NCI-H1092 (cell line): ENCODE measurements at regions not wholly inside any gene's neighbourhood (a gene's known extent, or its start where the extent isn't known, plus 50 kb on each side); places are given as distances from the start of the nearest gene placed in this dataset.
"Not testable (repeated sequence)": the region's sequence is repeated elsewhere in the genome, so short reads cannot be mapped to it uniquely, and the experiment has no call there.

Source experiments
- DNase-seq: peaks from one replicate; lab custom pipeline; 2025; lab: John Stamatoyannopoulos, UW

DNA sequence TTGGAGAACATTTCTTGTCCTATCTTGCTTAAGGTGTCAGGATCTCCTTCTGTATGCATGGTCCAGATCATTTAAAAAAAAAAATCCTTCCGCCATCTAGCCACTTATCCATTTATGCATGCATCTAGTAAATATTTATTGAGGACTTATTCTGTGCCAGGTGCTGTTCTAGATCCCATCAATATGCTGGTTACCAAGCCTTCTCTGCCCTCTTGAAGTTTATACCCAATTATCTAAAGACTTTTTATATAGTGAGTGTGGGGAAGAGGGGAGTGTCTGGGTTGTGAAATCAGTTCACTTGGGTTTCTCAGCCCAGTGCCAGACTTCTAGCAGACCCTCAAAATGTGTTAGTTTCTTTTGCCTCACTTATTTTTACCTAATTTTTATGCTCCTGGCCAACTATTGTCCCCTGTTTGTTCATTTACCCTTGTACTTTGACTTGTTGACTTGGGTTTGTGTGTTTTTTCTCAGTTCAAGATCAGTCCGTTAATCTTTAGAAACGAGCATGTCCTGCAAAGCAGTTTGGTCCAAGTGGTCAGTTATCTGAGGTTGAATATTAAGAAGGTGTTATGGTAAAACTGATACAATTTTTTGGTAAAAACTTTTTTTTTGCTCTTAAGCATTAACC is 488.9 kb downstream of the PCNX1 start:
- no peak for DNase-seq

DNA sequence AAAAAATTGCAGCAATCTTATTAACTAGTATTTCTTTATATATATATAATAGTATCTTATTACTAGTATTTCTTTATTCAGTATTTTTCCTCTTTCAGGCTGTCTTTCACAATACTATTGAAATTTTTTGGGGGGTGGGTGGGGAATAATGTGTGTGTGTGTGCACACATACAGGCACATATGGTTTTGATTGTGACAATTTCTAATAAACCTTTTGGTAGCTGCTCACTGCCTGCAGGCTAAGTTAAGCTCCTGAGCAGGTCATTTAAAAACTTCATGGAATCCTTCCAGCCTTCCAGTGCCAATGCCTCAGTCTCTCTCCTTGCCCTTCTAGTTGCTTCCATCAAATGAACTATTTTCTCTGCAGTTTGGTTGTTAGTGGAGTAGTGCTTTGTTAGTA is 490.1 kb downstream of the PCNX1 start:
- DNase-seq = no peak

DNA sequence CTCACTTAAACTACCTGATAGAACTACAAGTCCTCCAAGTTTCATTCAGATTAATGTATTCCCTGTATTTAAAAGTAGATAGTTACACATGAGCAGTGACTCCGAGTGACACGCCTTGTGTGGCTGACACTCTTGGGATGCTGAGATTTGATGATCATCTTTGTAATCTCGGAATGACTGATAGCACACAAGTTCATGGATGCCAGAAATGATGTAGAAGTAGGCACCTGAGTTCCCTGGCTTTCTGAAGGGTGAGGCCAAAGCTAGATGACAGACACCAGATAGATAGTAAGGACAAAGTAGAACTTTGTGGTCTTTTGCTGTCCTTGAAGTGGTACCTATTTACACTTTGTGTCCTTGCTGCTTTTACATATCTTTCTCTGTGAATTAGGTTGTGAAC is 491.2 kb downstream of the PCNX1 start:
- DNase-seq = no peak

DNA sequence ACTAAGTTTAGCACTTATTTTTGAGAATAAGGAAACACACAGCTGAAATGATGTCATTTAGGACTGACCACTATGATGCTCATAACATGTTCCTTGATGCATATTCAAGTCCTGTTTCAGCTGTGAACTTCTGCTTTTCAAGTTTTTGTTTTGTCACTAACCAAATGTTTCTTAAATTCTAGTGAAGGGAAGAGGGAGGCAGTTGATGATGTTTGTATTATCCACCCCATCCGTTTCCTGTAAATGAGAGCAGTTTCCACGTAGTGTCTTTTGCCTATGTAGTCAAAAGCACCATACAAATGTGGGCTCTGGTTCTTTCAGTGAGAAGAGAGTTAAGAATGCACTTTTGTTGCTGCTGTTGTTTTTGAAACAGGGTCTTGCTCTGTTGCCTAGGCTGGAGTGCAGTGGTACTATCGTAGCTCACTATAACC is 491.8 kb downstream of the PCNX1 start:
- no peak for DNase-seq

DNA sequence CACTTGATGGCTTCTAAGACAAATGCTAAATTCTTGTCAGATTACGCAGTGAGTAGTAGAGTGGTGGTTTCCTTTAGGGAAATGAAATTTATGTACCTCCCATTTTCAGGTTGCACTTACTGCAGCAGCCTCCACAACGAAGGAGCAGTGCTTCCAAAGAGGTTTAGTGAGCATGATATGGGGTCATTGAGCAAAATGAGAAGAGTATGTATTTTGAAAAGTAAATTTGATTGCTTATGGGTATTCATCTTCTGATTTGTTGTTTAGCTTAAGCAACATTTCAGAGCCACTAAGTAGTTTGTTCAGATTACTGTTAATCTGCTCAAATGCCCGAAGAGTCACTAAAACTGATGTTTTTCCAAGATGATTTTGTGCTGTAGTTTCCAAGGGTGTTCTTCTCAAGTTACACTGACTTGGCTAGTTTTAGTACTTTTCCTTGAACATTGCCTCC is 493.6 kb downstream of the PCNX1 start:
- DNase-seq = no peak

DNA sequence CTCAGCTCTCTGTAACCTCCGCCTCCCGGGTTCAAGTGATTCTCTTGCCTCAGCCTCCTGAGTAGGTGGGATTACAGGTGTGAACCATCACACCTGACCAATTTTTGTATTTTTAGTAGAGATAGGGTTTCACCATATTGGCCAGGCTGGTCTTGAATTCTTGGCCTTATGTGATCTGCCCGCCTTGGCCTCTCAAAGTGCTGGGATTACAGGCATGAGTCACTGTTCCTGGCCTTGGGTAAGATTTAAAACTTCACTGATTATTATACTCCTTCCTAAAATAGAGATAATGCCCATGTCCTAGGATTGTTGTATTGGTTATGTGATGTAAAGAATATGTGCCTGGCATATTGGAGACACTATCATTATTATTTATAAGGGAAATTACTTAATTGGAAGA is 495.2 kb downstream of the PCNX1 start:
- not testable (repeated sequence) for DNase-seq

DNA sequence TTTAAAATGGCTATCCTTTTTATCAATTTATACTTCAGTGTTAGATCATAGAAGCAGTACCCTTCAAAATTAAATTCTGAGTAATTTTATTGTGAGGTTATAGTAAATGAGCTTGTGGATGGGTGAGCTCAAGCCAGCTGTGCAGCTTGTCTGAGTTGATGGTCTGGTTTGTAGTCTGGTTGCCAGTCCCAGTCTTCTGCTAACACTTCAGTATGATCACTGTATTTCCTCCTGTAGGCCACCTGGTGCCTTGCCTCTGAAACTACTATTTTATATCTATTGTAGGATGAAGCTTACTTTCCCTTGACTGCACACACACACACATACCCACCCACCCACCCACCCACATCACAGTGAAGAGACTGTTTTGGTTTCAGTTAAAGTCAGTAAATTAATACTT is 496.4 kb downstream of the PCNX1 start:
- no peak for DNase-seq

DNA sequence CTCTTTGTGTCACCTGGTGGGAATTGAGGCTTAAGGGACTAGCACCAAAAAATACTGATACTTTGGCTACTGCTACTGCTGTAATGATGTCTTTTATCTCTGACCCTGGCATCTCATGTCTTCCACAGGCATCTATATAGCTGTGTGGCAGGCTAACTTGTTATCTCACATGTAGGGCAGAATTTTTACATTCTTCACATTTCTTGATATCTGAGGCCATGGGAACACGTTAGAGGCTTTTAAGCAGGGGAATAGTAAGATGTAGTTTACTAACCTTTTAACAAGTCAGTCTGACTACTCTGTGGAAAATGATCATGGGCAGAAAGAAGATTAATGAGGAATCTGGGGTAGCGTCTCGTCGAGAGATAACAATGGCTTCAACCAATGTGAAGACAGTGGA is 498.4 kb downstream of the PCNX1 start:
- DNase-seq = no peak

DNA sequence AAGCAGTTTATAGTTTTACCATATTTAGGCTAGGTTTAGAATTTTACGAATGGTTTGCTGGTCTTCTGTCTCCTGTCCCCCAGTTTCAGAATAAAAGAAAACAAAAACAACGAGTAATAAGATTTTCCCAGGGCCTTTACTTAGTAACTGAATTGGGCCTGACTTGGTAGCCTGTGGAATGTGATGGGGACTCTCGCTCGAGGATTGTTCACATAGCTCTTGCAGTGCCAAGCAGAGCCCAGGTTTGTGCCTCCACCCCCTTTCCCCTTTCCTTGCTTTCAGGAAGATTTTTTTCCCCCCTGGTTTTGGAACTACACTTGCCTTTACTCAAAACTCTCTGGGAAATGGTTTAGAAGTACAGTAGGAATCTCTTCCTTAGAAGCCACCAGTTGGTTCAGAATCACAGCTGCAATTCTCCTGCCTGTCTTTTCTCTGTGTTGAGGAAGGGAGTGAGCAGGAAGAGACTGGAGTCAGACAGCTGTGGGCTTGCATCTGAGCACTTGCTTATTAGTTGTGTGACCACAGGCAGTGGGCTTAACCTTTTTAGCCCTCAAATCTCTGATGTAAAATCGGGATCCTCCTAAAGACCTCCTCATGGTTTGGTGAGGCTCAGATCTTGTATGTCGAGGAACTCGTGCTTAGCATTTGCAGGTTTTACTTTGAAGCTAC is 501.2 kb downstream of the PCNX1 start:
- no peak for DNase-seq

DNA sequence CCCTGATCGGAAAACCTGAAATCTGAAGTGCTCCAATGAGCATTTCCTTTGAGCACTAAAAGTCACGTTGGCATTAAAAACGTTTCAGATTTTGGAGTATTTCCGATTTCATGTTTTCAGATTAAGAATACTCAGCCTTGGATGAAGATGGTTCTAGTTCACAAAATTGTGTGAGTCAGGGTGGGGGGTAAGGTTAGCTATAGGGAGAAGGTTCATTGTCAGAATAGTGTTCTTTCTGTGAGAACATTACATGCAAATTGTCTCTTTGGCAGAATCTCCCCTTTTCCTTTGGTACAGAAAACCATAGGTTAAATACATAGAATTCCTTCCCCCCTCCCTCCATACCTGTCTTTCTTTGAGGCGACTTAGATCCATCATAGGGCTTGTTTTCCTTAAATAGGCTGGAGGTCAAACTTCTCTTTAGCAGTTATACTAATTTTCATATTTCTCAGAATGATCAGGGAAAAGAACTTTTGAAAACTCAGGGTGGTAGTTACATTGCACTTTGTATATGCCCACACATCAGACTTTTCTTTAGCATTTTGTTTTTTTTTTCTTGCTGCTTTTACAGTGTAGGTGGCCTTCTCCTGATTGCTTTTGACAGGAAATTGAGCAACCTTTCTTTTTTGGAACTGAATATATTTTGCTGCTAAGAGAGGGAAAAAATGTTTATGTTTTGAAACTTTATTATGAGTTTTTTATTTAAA is 503.5 kb downstream of the PCNX1 start:
- DNase-seq = no peak

DNA sequence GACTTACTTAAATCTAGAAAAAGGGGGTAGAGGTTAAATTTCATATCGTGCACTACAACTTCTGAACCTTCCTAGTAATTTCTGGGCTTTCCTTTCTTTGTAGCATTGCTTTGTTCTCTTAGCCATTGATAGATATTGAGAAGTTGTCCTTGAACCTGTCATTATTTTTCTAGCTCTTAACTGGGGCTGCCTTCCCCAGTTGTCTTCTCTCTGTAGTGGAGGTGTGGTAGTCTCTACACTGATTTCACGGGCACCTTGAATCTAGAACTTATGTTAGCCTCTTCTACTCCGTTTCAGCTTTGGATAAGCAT is 504.0 kb downstream of the PCNX1 start:
- DNase-seq = no peak

DNA sequence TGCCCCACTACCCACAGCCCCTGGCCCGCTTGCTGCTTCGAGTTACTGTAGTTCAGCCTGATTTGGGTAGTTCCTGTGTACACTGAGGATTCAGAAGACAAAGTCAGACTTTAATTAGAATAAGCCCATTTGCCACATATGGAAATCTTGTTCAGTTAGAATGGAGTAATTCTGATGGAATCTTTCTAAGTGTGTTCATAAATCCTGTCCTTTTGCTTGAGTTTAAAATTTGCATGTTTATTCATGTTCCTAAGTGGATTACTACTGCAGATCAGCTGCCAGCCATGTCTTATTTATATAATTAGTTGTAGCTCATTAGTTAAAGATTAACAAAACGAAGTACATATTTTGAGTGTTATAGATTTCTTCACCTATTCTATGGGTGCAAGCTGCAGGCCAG is 504.5 kb downstream of the PCNX1 start:
- no peak for DNase-seq

DNA sequence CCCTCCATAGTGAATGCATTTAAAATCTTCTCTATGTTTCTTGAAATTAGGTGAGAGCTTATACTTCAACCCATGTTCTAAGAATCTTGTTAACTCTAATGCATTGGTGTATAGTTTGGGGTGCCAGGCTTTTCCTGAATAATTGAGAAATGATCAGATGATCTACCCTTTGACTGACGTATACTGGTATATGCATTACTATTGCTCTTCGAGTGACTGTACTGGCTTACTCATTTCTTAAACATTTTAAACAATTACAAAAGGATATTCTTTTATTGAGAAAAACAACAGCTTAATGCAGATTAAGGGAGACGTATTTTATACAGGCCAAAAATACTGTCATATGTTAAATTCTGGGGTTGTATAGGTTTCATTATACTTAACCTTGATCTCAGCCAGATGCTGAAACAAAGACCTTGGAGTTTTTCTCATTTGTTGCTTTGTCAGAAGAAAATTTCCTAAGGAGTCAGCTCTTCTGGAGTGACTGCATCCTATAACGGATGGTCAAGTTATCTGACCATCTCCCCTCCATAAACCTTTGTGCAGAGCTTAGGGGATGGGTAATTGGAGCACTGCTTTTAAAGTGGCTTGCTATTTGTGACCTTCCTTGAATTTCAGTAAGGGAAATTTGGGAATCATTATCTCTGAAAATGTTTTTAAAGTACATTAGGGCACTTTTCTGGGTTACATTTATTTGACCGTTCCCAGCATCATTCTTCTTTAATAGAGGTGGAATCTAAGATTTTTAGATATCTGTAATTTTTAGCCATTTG is 507.6 kb downstream of the PCNX1 start:
- no peak for DNase-seq

DNA sequence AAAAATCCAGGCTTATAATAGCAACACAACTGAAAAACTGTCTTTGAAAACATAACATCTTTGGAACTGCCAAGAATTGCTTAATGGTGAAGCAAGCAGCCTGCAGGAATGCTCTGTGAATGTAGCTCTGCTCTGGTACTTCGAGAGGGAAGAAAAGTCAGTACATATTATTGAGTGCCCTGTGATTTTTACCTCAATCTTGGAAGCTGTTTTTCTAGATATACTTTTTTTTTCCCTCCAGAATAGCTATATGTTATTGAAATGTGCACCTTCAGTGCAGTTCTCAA is 508.1 kb downstream of the PCNX1 start:
- DNase-seq = no peak

DNA sequence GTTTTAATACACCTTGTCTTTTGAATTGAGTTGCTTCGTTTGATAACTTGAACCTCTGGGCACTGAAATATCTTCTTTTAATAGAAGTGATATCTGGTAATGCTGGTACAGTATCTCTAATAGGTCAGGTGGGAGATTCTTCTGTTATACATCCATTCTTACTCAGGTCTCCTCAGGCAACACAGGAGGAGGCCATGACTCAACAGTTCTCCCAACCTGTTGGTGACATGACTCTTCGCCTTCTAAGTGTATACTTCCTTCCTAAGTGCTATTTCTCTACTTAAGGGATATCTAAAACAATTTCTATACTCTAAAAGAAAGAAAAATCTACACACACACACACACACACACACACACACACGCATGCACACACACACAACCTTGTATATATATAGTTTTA is 509.1 kb downstream of the PCNX1 start:
- no peak for DNase-seq

DNA sequence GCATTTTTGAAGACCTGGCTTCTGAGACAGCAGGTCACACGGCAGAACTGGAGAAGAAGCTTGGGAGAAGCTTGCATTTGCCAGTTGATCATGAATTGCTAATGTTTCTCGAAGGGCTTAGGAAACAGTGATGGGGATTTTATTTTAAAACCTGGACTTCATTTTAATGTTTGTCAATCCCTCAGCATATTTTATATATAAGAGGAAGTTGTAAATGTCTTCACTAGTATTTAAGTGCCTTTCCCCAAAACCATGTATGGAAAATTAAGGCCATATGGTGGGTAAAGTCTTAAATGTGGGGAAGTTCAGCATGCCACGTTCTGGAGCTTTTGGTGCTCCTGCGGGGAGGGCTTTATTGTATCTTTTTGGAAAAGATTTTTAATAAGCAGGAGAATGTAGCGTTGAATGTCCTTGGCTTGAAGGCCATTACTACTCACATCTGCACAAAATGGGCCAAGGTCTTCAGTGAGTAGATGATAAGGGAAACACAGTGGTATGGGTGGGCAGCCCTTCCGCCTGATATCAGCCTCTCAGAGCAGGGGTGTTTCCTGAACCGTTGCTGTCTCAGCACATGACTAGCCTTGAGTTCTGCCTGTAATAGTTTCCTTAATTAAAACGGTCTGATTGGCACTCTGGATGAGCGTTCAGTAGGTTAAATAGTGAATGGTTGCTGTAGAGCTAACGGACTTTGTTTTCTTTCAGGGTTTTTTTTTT is 511.4 kb downstream of the PCNX1 start:
- no peak for DNase-seq

DNA sequence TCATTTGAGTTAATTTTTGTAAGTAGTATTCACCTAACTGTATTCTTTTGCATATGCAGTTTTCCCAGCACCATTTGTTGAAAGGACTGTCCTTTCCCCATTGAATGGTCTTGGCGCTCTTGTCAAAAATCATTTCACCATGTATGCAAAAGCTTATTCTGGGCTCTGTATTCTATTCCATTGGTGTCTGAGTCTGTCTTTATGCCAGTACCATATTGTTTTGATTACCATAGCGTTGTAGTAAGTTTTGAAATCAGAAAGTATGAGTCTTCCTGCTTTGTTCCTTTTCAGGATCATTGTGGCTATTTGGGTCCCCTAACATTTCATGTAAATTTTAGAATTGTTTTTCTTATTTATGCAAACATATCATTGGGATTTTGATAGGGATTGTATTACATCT is 508.7 kb upstream of the RGS6 start:
- DNase-seq = no peak

DNA sequence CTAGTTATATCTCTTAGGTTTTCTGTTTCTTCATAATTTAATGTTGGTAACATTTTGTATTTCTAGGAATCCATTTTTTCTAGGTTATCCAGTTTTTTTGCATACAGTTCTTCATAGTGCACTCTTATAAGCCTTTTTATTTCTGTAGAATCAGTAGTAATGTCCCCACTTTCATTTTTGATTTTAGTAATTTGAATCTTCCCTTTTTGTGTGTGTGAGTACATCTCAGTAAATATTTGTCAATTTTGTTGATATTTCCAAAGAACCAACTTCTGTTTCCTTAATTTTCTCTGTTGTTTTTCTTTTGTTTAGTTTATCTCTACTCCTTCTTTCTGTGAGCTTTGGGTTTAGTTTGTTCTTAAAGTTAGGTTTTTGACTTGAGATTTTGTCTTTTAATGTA is 507.3 kb upstream of the RGS6 start:
- no peak for DNase-seq

DNA sequence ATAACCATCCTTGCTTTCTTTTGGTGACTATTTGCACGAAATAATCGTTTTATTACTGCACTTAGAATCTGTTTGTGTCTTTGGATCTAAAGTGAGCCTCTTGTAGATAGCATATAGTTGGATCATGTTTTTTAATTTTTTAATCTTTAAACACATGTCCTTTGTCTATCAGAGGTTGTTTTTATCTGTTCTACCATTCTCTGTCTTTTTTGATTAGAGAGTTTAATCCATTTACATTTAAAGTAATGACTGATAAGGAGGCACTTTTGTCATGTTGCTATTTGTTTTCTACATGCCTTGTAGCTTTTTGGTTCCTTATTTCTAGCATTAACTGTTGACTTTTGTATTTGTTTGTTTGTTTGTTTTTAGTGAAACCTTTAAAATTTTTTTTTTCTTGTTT is 506.2 kb upstream of the RGS6 start:
- DNase-seq = no peak

DNA sequence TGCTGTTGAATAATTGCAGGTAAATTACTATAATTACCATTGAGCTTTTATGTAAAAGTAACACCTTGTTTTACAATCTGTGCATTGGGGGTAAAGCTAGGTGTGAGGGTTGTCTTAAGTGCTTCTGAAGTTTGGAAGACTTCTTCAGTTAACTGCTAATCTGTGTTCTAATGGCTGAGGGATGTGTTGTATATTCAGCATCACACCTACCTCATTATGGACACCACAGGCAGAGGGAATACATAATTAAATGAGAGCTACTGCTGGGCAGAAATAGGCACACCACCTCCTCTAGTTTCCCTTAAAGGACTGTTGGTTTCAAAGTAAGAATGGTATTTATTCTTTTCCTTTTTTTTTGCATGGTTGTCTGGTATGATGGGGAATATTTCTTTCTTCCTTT is 502.3 kb upstream of the RGS6 start:
- no peak for DNase-seq

DNA sequence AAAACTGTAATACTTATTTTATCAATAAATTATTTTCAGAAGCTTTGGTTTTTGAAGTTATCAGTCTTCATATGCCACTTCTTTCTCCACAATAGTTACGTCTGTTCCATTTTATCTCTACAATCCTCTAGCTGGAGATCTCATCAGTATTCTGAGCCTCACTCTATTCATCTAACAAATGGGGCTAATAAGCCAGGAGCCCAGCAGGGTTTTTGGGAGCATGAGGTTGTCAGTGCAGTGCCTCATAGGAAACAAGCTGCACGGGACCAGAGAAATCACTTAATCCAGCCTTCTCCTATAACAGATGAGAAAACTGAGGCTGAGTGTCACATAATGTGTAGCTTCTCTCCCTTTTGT is 501.9 kb upstream of the RGS6 start:
- DNase-seq = no peak

DNA sequence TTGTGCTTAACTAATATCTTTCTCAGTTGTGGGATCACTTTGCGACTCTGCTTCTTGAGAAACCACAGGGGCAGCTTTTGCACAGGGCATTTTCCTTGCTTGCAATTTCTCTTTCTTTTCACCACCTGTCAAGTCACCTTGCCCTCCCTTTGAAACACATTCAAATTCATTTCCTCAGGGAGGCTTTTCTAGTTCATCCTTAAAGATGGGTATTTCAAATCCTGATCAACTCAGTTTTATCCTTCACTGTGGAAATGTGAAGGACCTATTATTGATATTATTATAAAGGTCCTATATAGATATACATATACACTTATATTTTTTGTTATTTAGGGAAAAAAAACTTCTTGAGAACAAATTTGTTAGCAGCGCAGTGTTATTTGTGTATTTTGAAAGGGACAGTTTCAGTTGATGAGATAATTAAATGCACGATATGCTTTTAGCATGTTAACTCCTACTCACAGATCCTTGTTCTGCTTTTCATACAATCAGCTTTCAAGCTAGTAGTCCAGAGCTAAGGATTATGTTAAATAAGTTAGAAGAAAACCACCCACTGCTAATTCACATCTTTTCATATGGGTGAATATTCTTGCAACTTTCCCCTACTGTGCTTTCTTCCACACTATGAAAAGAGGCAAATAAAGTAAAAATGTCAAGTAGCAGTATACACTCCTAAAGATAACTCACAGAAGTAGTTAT is 501.4 kb upstream of the RGS6 start:
- DNase-seq = no peak
